Adipocyte (in vitro differentiated cells): ENCODE measurements at regions not wholly inside any gene's neighbourhood (a gene's known extent, or its start where the extent isn't known, plus 50 kb on each side); places are given as distances from the start of the nearest gene placed in this dataset.

Experiments
- DNase-seq: peaks from one replicate; pipeline ENCODE4 v3.0.0-alpha.2; 2015; ENCODE audit warnings: low read depth
- H3K27me3 ChIP-seq: replicated peaks from 2 replicates; pipeline ENCODE4 v1.7.0; 2013; ENCODE audit warnings: mild to moderate bottlenecking, low read length, moderate library complexity; ENCODE audit not compliant: control insufficient read depth, insufficient read depth
- H3K36me3 ChIP-seq: 2 replicates; pipeline ENCODE4 v1.7.0; 2013; ENCODE audit warnings: low read length, mild to moderate bottlenecking, moderate library complexity; ENCODE audit not compliant: control insufficient read depth, insufficient read depth, severe bottlenecking
- H3K4me1 ChIP-seq: 2 replicates; pipeline ENCODE4 v1.7.0; 2013; ENCODE audit warnings: mild to moderate bottlenecking, low read length, moderate library complexity; ENCODE audit not compliant: control insufficient read depth, insufficient read depth
- H3K4me3 ChIP-seq: 2 replicates; pipeline ENCODE4 v1.7.0; 2013; ENCODE audit warnings: mild to moderate bottlenecking, low read length, moderate library complexity
- H3K9ac ChIP-seq: 2 replicates; pipeline ENCODE4 v1.7.0; 2013; ENCODE audit warnings: mild to moderate bottlenecking, low read length, moderate library complexity
- H3K9me3 ChIP-seq: 2 replicates; pipeline ENCODE4 v1.7.0; 2013; ENCODE audit warnings: mild to moderate bottlenecking, low read length, moderate library complexity; ENCODE audit not compliant: control insufficient read depth

GRCh38 chr4:96652158-96652557, 812.3 kb downstream of the PDHA2 start:
- no peaks in the 10 kb centered on the region for H3K27me3 ChIP-seq
- H3K9ac ChIP-seq, result no peak overlapping the region
- no peaks in the 10 kb centered on the region for H3K9me3 ChIP-seq
- no peak overlapping the region for H3K4me3 ChIP-seq
- H3K36me3 ChIP-seq, result no peaks in the 10 kb centered on the region
- DNase-seq, result no peak
- no peaks in the 10 kb centered on the region for H3K4me1 ChIP-seq

- no peaks in the 10 kb centered on the region for H3K36me3 ChIP-seq
- DNase-seq, result no peak
- H3K4me3 ChIP-seq, result no peak overlapping the region
- no peaks in the 10 kb centered on the region for H3K9me3 ChIP-seq
- no peaks in the 10 kb centered on the region for H3K4me1 ChIP-seq
- no peaks in the 10 kb centered on the region for H3K27me3 ChIP-seq
- no peak overlapping the region for H3K9ac ChIP-seq
These were observed 812.9 kb downstream of the PDHA2 start for GRCh38 chr4:96652821-96653220.

GRCh38 chr4:96654045-96654444, 814.2 kb downstream of the PDHA2 start:
- no peaks in the 10 kb centered on the region for H3K9me3 ChIP-seq
- no peaks in the 10 kb centered on the region for H3K27me3 ChIP-seq
- H3K4me1 ChIP-seq, result no peaks in the 10 kb centered on the region
- H3K36me3 ChIP-seq, result no peaks in the 10 kb centered on the region
- no peak overlapping the region for H3K4me3 ChIP-seq
- DNase-seq, result no peak
- no peak overlapping the region for H3K9ac ChIP-seq

DNA sequence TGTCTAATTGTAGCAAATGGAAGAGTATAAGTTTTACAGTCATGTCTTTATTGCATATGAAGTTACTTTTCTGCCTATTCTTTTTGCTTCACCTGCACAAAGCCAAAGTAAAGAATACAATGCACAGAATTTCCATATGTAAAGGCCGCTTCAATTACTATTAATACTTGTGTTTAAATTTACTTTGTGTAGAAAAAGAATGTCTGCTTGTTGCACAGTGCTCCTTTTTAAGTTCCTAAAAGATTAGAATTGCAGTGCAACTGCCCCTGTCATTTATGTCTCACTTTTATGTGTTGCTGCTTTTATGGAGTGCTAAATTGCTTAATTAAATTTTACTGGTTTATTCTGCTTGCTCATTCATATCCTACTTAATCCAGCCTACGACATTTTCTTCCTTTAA, 830.5 kb downstream of the PDHA2 start:
- Histone ChIP-seq H3K4me3 (no peak overlapping the region), H3K4me1 (no peaks in the 10 kb centered on the region), H3K27me3 (no peaks in the 10 kb centered on the region), H3K9me3 (no peaks in the 10 kb centered on the region), H3K36me3 (no peaks in the 10 kb centered on the region), H3K9ac (no peak overlapping the region)
- DNase-seq, result no peak

DNA sequence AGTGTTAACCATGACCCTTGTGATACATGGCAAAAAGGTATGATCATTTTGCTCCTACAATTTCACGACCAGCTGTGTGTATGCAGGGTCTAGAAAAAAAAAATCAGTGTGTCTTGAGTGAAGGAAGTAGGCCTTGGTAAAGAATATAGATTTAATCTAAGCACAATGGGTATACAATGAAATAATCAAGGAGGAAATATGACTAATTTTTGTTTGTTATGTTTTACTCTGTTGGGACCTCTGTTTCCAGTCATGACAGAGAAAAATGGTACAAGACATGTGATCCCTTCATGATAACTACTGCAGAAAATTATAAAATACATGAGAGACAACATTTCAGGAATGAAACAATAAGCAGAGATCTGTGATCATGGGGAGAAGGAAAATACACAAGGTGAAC, 835.5 kb downstream of the PDHA2 start:
- Histone ChIP-seq H3K4me1 (no peaks in the 10 kb centered on the region), H3K9ac (no peak overlapping the region), H3K4me3 (no peak overlapping the region), H3K9me3 (no peaks in the 10 kb centered on the region), H3K27me3 (no peaks in the 10 kb centered on the region), H3K36me3 (no peaks in the 10 kb centered on the region)
- DNase-seq, result no peak

- H3K27me3 ChIP-seq, result no peaks in the 10 kb centered on the region
- no peaks in the 10 kb centered on the region for H3K4me1 ChIP-seq
- H3K36me3 ChIP-seq, result no peaks in the 10 kb centered on the region
- H3K9ac ChIP-seq, result no peak overlapping the region
- no peak overlapping the region for H3K4me3 ChIP-seq
- DNase-seq, result peak; percentile 4
- no peaks in the 10 kb centered on the region for H3K9me3 ChIP-seq
These were observed 836.0 kb downstream of the PDHA2 start for GRCh38 chr4:96675896-96676295.

GRCh38 chr4:96676754-96677435, 837.0 kb downstream of the PDHA2 start:
- Histone ChIP-seq H3K4me1 (no peaks in the 10 kb centered on the region), H3K9me3 (no peaks in the 10 kb centered on the region), H3K9ac (no peak overlapping the region), H3K36me3 (no peaks in the 10 kb centered on the region), H3K27me3 (no peaks in the 10 kb centered on the region), H3K4me3 (no peak overlapping the region)
- DNase-seq, result no peak

DNA sequence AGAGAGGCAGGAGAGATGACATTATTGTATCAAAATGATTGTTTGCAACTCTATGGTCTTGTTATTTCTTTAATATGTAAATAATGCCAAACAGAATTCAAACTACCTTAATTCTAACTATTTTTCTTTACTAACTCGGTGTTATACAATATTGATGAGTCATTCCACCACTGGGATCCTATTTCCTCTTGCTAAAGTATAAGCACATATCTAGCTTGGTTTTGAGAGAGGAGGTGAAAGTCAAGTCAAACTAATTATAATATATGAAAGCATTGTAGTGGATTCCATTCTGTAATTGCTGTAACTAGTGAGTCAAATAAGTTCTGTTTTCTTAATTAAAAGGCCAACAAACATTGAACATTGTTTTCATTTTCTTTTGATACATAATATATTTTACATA, 837.6 kb downstream of the PDHA2 start:
- DNase-seq, result peak; percentile 30
- no peaks in the 10 kb centered on the region for H3K36me3 ChIP-seq
- no peaks in the 10 kb centered on the region for H3K4me1 ChIP-seq
- H3K27me3 ChIP-seq, result no peaks in the 10 kb centered on the region
- H3K9me3 ChIP-seq, result no peaks in the 10 kb centered on the region
- no peak overlapping the region for H3K4me3 ChIP-seq
- no peak overlapping the region for H3K9ac ChIP-seq

- H3K9me3 ChIP-seq, result no peaks in the 10 kb centered on the region
- H3K27me3 ChIP-seq, result no peaks in the 10 kb centered on the region
- no peak overlapping the region for H3K9ac ChIP-seq
- DNase-seq, result no peak
- H3K4me3 ChIP-seq, result no peak overlapping the region
- no peaks in the 10 kb centered on the region for H3K36me3 ChIP-seq
- H3K4me1 ChIP-seq, result no peaks in the 10 kb centered on the region
These were observed 841.3 kb downstream of the PDHA2 start for GRCh38 chr4:96681218-96681617.

- H3K4me3 ChIP-seq, result no peak overlapping the region
- H3K9ac ChIP-seq, result no peak overlapping the region
- no peak for DNase-seq
- H3K27me3 ChIP-seq, result no peaks in the 10 kb centered on the region
- no peaks in the 10 kb centered on the region for H3K9me3 ChIP-seq
- no peaks in the 10 kb centered on the region for H3K4me1 ChIP-seq
- H3K36me3 ChIP-seq, result no peaks in the 10 kb centered on the region
These were observed 845.8 kb downstream of the PDHA2 start for GRCh38 chr4:96685691-96686090.

DNA sequence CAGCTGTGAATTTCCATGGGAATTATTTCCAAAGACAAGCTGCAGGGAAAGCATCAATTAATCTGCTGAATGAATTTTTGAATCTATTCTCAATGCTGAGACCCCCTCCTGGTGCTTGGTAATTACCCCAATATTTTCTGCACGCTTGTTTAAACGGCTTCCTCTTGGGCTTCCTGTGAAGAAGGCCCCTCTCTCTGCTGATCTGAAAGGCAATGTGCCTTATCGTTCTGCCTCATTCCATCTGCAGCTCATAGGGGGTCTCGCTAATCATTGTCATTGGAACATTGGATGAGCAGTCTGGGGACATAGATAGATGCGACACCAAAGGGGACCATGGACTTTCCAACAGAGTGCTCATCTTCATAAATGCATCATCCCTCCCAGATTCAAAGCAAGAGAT, 851.6 kb downstream of the PDHA2 start:
- H3K4me1 ChIP-seq, result no peaks in the 10 kb centered on the region
- no peak overlapping the region for H3K4me3 ChIP-seq
- no peak for DNase-seq
- H3K9ac ChIP-seq, result no peak overlapping the region
- no peaks in the 10 kb centered on the region for H3K36me3 ChIP-seq
- no peaks in the 10 kb centered on the region for H3K9me3 ChIP-seq
- no peaks in the 10 kb centered on the region for H3K27me3 ChIP-seq

DNA sequence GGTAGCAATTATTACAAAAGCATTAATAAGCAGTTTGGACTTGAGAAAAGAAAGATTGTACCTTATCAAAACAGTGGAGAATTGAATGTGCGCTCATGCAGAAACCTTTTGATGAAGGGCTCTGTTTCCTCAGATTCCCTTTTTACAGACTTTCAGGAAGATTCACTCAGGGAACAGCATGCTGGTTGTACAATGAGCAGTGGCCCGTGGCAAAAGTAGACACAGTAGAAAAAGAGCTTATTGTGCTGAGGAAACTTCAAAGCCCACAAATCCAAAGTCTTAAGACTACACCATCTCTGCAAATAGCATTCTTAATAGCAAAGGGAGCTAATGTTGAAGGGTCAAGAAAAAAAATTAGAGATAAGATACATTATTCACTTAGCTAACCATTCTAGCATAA, 858.9 kb downstream of the PDHA2 start:
- H3K9me3 ChIP-seq, result no peaks in the 10 kb centered on the region
- DNase-seq, result no peak
- no peak overlapping the region for H3K4me3 ChIP-seq
- no peaks in the 10 kb centered on the region for H3K27me3 ChIP-seq
- no peak overlapping the region for H3K9ac ChIP-seq
- no peaks in the 10 kb centered on the region for H3K36me3 ChIP-seq
- no peaks in the 10 kb centered on the region for H3K4me1 ChIP-seq
